Activated CD4-positive, alpha-beta T cell treated with anti-CD3 and anti-CD28 coated beads, Interleukin-2, Interleukin-6, amounts not matched to agents 100 ng/mL and 50 ng/mL, durations not matched to agents 16 hours and 8 hours (primary cell): ENCODE measurements at regions not wholly inside any gene's neighbourhood (a gene's known extent, or its start where the extent isn't known, plus 50 kb on each side); places are given as distances from the start of the nearest gene placed in this dataset.
"Not testable (repeated sequence)": the region's sequence is repeated elsewhere in the genome, so short reads cannot be mapped to it uniquely, and the experiment has no call there.

Experiments used
- DNase-seq: peaks from one replicate; pipeline ENCODE4 v3.0.0-alpha.2; 2020

GRCh38 chr3:106839576-106840280, 537.5 kb upstream of the CCDC54 start:
- no peak for DNase-seq

GRCh38 chr3:106840319-106840718, 536.9 kb upstream of the CCDC54 start:
- no peak for DNase-seq

- no peak for DNase-seq
Measured at GRCh38 chr3:106842151-106842550, 535.1 kb upstream of the CCDC54 start.

GRCh38 chr3:106844638-106845037, 532.6 kb upstream of the CCDC54 start:
- DNase-seq: no peak

- no peak for DNase-seq
Measured at GRCh38 chr3:106848099-106848498, 529.1 kb upstream of the CCDC54 start.

GRCh38 chr3:106850437-106850836, 526.8 kb upstream of the CCDC54 start:
- no peak for DNase-seq

GRCh38 chr3:106858321-106858720, 518.9 kb upstream of the CCDC54 start:
- DNase-seq: not testable (repeated sequence)

GRCh38 chr3:106860182-106860581, 517.1 kb upstream of the CCDC54 start:
- no peak for DNase-seq

GRCh38 chr3:106862067-106862466, 515.2 kb upstream of the CCDC54 start:
- no peak for DNase-seq

- no peak for DNase-seq
Measured at GRCh38 chr3:106877627-106878026, 499.6 kb upstream of the CCDC54 start.

- no peak for DNase-seq
Measured at GRCh38 chr3:106880206-106880605, 497.0 kb upstream of the CCDC54 start.

- DNase-seq: no peak
Measured at GRCh38 chr3:106881186-106881585, 496.1 kb upstream of the CCDC54 start.

GRCh38 chr3:106882297-106882696, 494.9 kb upstream of the CCDC54 start:
- DNase-seq: no peak

GRCh38 chr3:106906074-106906473, 471.2 kb upstream of the CCDC54 start:
- DNase-seq: no peak

GRCh38 chr3:106908181-106908938, 468.9 kb upstream of the CCDC54 start:
- DNase-seq: no peak

GRCh38 chr3:106913111-106913698, 464.0 kb upstream of the CCDC54 start:
- no peak for DNase-seq

- DNase-seq: no peak
Measured at GRCh38 chr3:106913966-106914365, 463.3 kb upstream of the CCDC54 start.

- DNase-seq: no peak
Measured at GRCh38 chr3:106920609-106921008, 456.6 kb upstream of the CCDC54 start.

GRCh38 chr3:106929081-106929480, 448.2 kb upstream of the CCDC54 start:
- no peak for DNase-seq

- DNase-seq: no peak
Measured at GRCh38 chr3:106930086-106930485, 447.2 kb upstream of the CCDC54 start.

- DNase-seq: no peak
Measured at GRCh38 chr3:106931904-106932303, 445.3 kb upstream of the CCDC54 start.

- no peak for DNase-seq
Measured at GRCh38 chr3:106936337-106936736, 440.9 kb upstream of the CCDC54 start.

- DNase-seq: no peak
Measured at GRCh38 chr3:106942051-106942450, 435.2 kb upstream of the CCDC54 start.

GRCh38 chr3:106943071-106943470, 434.2 kb upstream of the CCDC54 start:
- no peak for DNase-seq
